Skeletal muscle tissue (tissue), 3 donors: ENCODE measurements at regions not wholly inside any gene's neighbourhood (a gene's known extent, or its start where the extent isn't known, plus 50 kb on each side); places are given as distances from the start of the nearest gene placed in this dataset.

ENCODE experiments used
- H3K27ac ChIP-seq: one replicate; pipeline ENCODE4 v1.7.0; 2013; ENCODE audit warnings: mild to moderate bottlenecking, low read depth, low read length, inconsistent platforms
- H3K27me3 ChIP-seq, 3 donors: one replicate each; pipeline ENCODE4 v1.7.0; 2013; ENCODE audit warnings: low read length in 3 of 3; ENCODE audit not compliant: control insufficient read depth in 3 of 3, insufficient read depth in 3 of 3
- H3K36me3 ChIP-seq, 3 donors: one replicate each; pipeline ENCODE4 v1.7.0; 2013; ENCODE audit warnings: low read length in 3 of 3; ENCODE audit not compliant: control insufficient read depth in 3 of 3, insufficient read depth in 3 of 3
- H3K4me1 ChIP-seq, 3 donors: one replicate each; pipeline ENCODE4 v1.7.0; 2013; ENCODE audit warnings: low read length in 3 of 3, mild to moderate bottlenecking in 3 of 3; ENCODE audit not compliant: control insufficient read depth in 3 of 3, insufficient read depth in 3 of 3
- H3K4me3 ChIP-seq, 3 donors: one replicate each; pipeline ENCODE4 v1.7.0; 2013; ENCODE audit warnings: low read length in 3 of 3
- H3K9ac ChIP-seq, 3 donors: one replicate each; pipeline ENCODE4 v1.7.0; 2013; ENCODE audit warnings: low read length in 3 of 3, mild to moderate bottlenecking in 3 of 3, moderate library complexity in 2 of 3, low read depth in 1 of 3
- H3K9me3 ChIP-seq, 3 donors: one replicate each; pipeline ENCODE4 v1.7.0; 2013; ENCODE audit warnings: low read length in 3 of 3; ENCODE audit not compliant: control insufficient read depth in 3 of 3
- donor health status: Osteomylitis.

DNA sequence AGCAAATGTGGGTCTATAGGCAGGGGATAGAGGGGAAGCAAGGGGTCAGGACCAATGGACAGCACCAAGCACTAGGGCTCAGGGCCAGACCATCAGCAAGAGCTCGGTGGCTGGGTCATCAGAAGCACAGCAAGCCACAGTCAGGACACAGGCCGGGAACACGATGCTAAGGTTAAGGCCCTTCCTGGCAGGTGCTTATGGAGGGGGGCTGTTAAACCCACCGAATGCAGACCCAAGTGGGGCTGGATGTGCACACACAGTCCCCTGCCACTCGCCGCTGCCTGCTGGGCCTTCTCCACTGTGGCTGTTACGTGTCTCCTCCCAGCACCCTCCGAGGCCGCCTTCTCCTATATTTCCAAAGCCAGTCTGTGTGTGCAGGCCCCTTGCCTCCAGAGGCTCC is 220.1 kb downstream of the TOMM20 start:
- H3K27me3 ChIP-seq, result no peaks in the 10 kb centered on the region
- no peak overlapping the region for H3K4me3 ChIP-seq
- peak overlapping the region in 1 of 3 donors; percentile 0 for H3K9ac ChIP-seq
- H3K9me3 ChIP-seq, result no peaks in the 10 kb centered on the region
- peaks cover 14 to 23% (median 20%) of the 10 kb centered on the region in 3 donors for H3K4me1 ChIP-seq
- peak overlapping the region; percentile 36 for H3K27ac ChIP-seq
- H3K36me3 ChIP-seq, result no peaks in the 10 kb centered on the region

DNA sequence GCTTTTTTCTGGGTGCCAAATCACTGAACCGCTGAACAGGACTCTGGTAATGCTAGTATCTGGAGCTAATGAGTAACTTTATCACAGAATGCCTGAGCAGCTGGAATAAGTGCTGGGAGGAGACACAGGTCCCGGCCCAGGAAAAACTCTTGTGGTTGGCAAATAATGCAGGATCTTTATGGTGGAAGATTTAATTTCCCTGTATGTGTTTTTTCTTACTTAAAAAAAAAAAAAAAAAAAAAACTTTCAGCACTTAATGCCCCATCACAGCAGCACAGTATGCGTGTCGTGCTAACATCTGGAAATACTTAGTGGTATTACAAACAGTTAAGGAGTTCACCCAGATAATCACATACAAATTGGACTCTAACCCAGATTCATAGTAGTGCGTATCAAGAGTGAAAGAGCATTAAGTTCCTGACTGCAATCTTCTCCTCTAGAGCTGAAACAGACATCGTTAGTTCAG is 220.7 kb downstream of the TOMM20 start:
- H3K4me1 ChIP-seq, result peaks cover 10 to 19% (median 14%) of the 10 kb centered on the region in 3 donors
- H3K9me3 ChIP-seq, result no peaks in the 10 kb centered on the region
- H3K27me3 ChIP-seq, result no peaks in the 10 kb centered on the region
- H3K36me3 ChIP-seq, result no peaks in the 10 kb centered on the region
- H3K27ac ChIP-seq, result peak overlapping the region; percentile 36
- H3K4me3 ChIP-seq, result no peak overlapping the region
- H3K9ac ChIP-seq, result peak overlapping the region in 1 of 3 donors; percentile 0

DNA sequence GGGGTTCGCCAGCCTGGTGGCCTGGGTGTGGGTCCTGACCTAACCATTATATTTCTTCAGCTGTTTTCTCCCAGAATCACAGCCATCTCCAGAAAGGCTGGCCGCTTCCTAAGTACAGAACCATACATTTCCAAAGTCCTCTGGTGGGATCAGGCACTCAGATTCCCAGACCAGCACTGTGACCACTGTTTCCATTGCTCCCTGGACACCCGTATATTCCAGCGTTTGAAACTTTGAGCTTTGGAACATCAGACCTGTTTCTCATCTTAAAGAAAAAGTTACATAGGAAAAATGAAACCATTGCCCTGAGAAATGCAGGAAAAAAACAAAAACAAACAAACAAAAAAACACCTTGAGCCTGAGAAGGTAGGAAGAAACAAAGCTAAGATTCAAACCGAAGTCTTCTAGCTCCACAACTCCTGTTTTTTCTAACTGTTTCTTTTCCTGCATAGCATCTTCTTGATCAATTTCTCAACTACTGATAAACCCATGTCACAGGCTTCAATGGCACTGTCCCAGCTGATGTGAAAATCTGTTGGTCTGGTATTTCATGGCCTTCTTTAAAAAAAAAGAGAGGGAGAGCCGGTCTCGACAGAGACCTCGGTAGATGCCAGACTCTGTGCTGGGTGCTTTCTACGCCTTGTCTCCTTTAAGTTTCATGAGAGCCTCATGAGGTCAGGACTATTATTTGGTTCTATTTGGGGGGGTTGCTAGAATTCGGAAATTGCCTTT is 221.3 kb downstream of the TOMM20 start:
- Histone ChIP-seq H3K9me3 (no peaks in the 10 kb centered on the region), H3K9ac (no peak overlapping the region), H3K4me1 (peaks cover 5 to 13% (median 11%) of the 10 kb centered on the region in 3 donors), H3K27me3 (no peaks in the 10 kb centered on the region), H3K27ac (peak overlapping the region; percentile 34), H3K4me3 (no peak overlapping the region), H3K36me3 (no peaks in the 10 kb centered on the region)

DNA sequence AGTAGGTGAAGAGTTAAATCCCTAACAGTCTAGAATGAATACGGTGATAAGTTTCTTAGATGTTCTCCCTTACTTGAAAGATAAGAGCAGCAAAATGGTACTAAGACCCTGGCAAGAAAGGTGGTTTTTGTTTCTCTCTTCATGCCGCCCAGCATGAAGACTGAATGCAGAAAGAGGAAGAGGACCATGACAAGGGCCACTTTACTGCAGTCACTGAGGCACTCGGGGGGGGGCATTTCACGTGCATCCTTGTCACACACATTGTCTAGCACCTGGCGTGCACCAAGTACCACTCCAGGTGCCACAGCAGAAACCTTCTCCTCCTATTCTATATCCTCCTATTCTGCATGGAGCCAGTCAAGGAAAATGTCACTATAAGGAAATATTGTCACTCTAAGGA is 222.0 kb downstream of the TOMM20 start:
- H3K36me3 ChIP-seq, result no peaks in the 10 kb centered on the region
- no peaks in the 10 kb centered on the region for H3K27me3 ChIP-seq
- no peak overlapping the region for H3K4me3 ChIP-seq
- H3K9ac ChIP-seq, result no peak overlapping the region
- H3K4me1 ChIP-seq, result peaks cover 5 to 12% (median 6%) of the 10 kb centered on the region in 3 donors
- H3K27ac ChIP-seq, result no peak overlapping the region
- no peaks in the 10 kb centered on the region for H3K9me3 ChIP-seq

DNA sequence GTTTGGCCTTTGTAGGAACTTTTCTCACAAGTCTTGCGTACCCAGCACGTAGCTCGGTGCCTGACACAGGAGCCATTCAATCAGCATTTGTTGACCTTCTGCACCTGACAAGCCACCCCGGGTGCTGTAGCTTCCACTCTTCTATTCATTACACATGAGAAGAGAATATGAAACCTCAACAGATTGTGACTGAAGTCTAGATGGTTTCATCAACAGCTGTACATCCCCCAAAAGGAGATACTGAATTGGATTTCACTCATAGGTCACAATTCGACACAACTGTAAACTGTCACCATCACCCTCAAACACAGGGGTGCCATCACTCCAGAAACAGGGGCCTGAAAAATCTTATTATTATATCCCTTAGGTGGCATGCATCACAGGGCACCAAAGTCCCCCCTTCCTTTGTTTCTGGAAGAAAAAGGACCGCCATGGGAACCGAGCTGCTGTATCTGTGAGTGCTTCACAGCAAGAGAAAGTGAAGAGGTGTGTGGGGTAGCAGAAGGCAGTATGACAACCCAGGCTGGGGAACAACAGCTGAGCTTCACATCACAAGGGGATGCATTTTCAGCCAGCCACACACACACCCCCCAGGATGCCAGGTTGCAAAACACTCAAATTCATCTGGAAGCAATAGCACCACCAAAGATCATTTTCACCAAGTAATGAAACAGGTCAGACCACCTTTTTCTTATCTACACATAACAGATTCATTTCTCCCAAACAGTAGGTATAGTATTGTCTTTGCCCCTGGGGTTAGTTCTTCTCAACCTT is 225.7 kb downstream of the TOMM20 start:
- Histone ChIP-seq H3K9me3 (no peaks in the 10 kb centered on the region), H3K36me3 (no peaks in the 10 kb centered on the region), H3K9ac (no peak overlapping the region), H3K4me3 (no peak overlapping the region), H3K27ac (no peak overlapping the region), H3K27me3 (no peaks in the 10 kb centered on the region), H3K4me1 (peaks cover 22 to 28% (median 24%) of the 10 kb centered on the region in 3 donors)

DNA sequence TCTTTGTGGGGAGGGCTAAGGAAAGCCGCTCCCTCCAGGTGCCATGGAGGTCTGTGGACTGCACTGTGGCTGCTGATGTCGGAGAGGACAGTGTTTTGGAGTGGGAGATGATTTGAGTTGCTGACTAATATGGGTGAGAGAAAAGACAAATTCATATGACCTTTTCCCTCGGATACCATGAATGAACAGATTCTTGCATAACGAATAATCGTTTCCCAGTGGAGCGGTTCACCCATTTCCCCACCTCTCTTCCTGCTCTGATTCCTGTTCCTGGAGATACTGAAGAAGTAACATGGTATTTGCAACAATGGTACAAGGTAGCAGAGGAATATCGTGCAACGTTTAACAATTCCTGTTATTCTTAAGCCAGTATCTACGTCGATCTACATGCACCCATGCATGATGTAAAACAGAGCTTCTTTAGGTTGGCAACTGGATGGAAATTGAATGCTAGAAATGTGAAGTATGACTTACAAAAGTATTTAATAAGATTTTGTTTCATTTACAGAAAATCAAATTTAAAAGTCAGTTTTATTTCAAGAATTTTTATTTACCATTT is 227.1 kb downstream of the TOMM20 start:
- H3K36me3 ChIP-seq, result no peaks in the 10 kb centered on the region
- no peak overlapping the region for H3K9ac ChIP-seq
- H3K27me3 ChIP-seq, result no peaks in the 10 kb centered on the region
- peaks cover 22 to 42% (median 38%) of the 10 kb centered on the region in 3 donors for H3K4me1 ChIP-seq
- no peak overlapping the region for H3K4me3 ChIP-seq
- no peak overlapping the region for H3K27ac ChIP-seq
- H3K9me3 ChIP-seq, result no peaks in the 10 kb centered on the region

DNA sequence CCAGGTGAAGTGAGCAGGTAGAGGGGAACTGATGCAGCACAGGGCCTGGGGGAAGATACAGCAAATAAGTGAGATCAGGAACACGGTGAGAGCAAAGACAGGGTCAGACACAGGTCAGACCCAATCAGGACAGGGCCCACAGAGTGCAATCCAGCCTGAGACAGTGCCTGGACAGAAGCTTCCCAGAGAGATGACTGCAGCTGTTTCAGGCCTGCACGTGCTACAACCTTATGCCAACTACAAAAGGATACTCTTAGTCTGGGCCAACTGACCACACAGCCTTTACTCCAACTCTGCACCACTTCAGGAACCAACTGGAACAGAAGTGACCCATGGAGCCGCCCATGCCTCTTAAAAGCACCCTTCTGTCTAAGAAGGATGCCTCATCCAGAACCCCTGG is 228.0 kb downstream of the TOMM20 start:
- Histone ChIP-seq H3K36me3 (no peaks in the 10 kb centered on the region), H3K27me3 (no peaks in the 10 kb centered on the region), H3K4me1 (peaks cover 22 to 43% (median 38%) of the 10 kb centered on the region in 3 donors), H3K4me3 (no peak overlapping the region), H3K27ac (peak overlapping the region; percentile 92), H3K9ac (peak overlapping the region in 1 of 3 donors; percentile 68), H3K9me3 (no peaks in the 10 kb centered on the region)

DNA sequence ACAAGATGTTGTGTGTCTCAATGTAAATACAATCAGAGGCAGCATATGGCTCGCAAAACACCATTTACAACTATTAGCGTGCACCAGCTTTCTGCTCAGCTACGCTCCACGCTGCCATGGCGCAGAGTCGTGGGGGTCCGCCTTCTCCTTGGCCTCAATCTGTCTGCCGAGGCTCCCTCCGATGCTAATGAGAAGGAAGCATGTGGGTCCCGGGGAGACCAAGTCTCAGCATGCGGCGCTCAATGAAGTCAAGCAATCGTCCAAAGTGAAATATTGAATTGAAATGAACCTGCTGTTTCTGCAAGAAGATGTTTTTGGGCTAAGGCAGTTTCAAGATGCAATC is 228.9 kb downstream of the TOMM20 start:
- Histone ChIP-seq H3K4me1 (peaks cover 23 to 43% (median 38%) of the 10 kb centered on the region in 3 donors), H3K27ac (peak overlapping the region; percentile 92), H3K9me3 (no peaks in the 10 kb centered on the region), H3K27me3 (no peaks in the 10 kb centered on the region), H3K4me3 (no peak overlapping the region), H3K9ac (peak overlapping the region in 1 of 3 donors; percentile 78), H3K36me3 (no peaks in the 10 kb centered on the region)

DNA sequence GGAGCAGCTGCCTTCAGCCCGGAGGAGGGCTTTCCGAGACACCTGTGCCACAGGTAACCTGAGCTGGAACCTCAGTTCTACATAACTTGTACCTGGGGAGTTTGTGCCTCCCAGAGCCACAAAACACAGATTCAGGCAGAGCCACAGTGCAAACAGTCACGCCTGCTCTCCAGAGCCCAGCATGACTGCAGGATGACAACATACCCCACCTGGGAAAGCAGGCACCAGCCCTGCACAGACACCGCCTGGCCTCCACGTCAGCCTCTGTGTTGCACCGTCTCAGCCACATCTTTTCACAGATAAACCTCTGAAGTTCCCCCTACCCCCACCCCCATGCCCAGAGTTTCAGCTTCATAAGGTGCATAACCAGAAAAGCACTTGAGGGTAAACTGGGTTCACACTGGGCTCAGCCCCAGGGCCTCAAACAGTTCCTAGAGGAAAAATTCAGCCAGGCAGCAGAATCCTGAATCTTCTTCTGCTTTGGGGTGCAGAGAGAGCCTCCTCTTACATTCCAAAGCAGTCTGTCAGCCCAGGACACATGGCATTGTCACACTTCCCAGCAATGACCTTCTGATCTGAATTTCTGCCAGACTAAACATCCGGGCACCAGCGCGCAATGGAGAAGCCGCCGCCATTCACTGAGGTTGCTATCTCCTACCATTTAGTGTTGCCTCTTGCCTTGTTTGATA is 229.5 kb downstream of the TOMM20 start:
- Histone ChIP-seq H3K4me3 (no peak overlapping the region), H3K27me3 (no peaks in the 10 kb centered on the region), H3K27ac (peak overlapping the region; percentile 92), H3K9me3 (no peaks in the 10 kb centered on the region), H3K36me3 (no peaks in the 10 kb centered on the region), H3K4me1 (peaks cover 27 to 47% (median 38%) of the 10 kb centered on the region in 3 donors), H3K9ac (peak overlapping the region in 2 of 3 donors; percentile 6 to 78)
